ENCODE measurements at regions not wholly inside any gene's neighbourhood (a gene's known extent, or its start where the extent isn't known, plus 50 kb on each side); places are given as distances from the start of the nearest gene placed in this dataset.

- TF ChIP-seq GATA1 (IDR thresholded peaks at IDR 0.05; ENCODE audit: low read depth, low read length) (no peak), POLR2A (IDR thresholded peaks at IDR 0.05; ENCODE audit: low read length) (no peak)
- no peak for DNase-seq
Measured at GRCh38 chr4:163611182-163611581, 116.7 kb downstream of the TMA16 start.

- DNase-seq, result no peak
- no peak for TF ChIP-seq GATA1 (IDR thresholded peaks at IDR 0.05; ENCODE audit: low read depth, low read length)
- TF ChIP-seq POLR2A (IDR thresholded peaks at IDR 0.05; ENCODE audit: low read length), result no peak
Measured at GRCh38 chr4:163611784-163612445, 117.4 kb downstream of the TMA16 start.

- TF ChIP-seq POLR2A (IDR thresholded peaks at IDR 0.05; ENCODE audit: low read length) (no peak), GATA1 (IDR thresholded peaks at IDR 0.05; ENCODE audit: low read depth, low read length) (no peak)
- DNase-seq, result no peak
Measured at GRCh38 chr4:163612762-163613161, 118.3 kb downstream of the TMA16 start.

- DNase-seq, result no peak
- TF ChIP-seq POLR2A (IDR thresholded peaks at IDR 0.05; ENCODE audit: low read length), result no peak
Measured at GRCh38 chr4:163613383-163613782, 118.9 kb downstream of the TMA16 start.

GRCh38 chr4:163614866-163615265, 120.4 kb downstream of the TMA16 start:
- no peak for DNase-seq
- TF ChIP-seq GATA1 (IDR thresholded peaks at IDR 0.05; ENCODE audit: low read depth, low read length) (no peak), POLR2A (IDR thresholded peaks at IDR 0.05; ENCODE audit: low read length) (no peak)

GRCh38 chr4:163618845-163619244, 124.4 kb downstream of the TMA16 start:
- TF ChIP-seq POLR2A (IDR thresholded peaks at IDR 0.05; ENCODE audit: low read length) (no peak), GATA1 (IDR thresholded peaks at IDR 0.05; ENCODE audit: low read depth, low read length) (no peak)
- DNase-seq, result no peak

- TF ChIP-seq GATA1 (IDR thresholded peaks at IDR 0.05; ENCODE audit: low read depth, low read length), result no peak
- no peak for TF ChIP-seq POLR2A (IDR thresholded peaks at IDR 0.05; ENCODE audit: low read length)
- DNase-seq, result no peak
Measured at GRCh38 chr4:163620738-163621137, 126.2 kb downstream of the TMA16 start.

- TF ChIP-seq POLR2A (IDR thresholded peaks at IDR 0.05; ENCODE audit: low read length), result no peak
- TF ChIP-seq GATA1 (IDR thresholded peaks at IDR 0.05; ENCODE audit: low read depth, low read length), result no peak
- no peak for DNase-seq
Measured at GRCh38 chr4:163621821-163622220, 127.3 kb downstream of the TMA16 start.

- TF ChIP-seq POLR2A (IDR thresholded peaks at IDR 0.05; ENCODE audit: low read length), result no peak
- no peak for TF ChIP-seq GATA1 (IDR thresholded peaks at IDR 0.05; ENCODE audit: low read depth, low read length)
- DNase-seq, result no peak
Measured at GRCh38 chr4:163622379-163623035, 128.0 kb downstream of the TMA16 start.

GRCh38 chr4:163623787-163624186, 129.3 kb downstream of the TMA16 start:
- DNase-seq, result no peak
- TF ChIP-seq POLR2A (IDR thresholded peaks at IDR 0.05; ENCODE audit: low read length), result no peak
- no peak for TF ChIP-seq GATA1 (IDR thresholded peaks at IDR 0.05; ENCODE audit: low read depth, low read length)

GRCh38 chr4:163624727-163625126, 130.2 kb downstream of the TMA16 start:
- TF ChIP-seq GATA1 (IDR thresholded peaks at IDR 0.05; ENCODE audit: low read depth, low read length), result no peak
- no peak for TF ChIP-seq POLR2A (IDR thresholded peaks at IDR 0.05; ENCODE audit: low read length)
- no peak for DNase-seq

- DNase-seq, result no peak
- TF ChIP-seq POLR2A (IDR thresholded peaks at IDR 0.05; ENCODE audit: low read length) (no peak), GATA1 (IDR thresholded peaks at IDR 0.05; ENCODE audit: low read depth, low read length) (no peak)
Measured at GRCh38 chr4:163631288-163631687, 136.8 kb downstream of the TMA16 start.

- no peak for DNase-seq
- no peak for TF ChIP-seq POLR2A (IDR thresholded peaks at IDR 0.05; ENCODE audit: low read length)
- no peak for TF ChIP-seq GATA1 (IDR thresholded peaks at IDR 0.05; ENCODE audit: low read depth, low read length)
Measured at GRCh38 chr4:163638909-163639308, 144.4 kb downstream of the TMA16 start.

- DNase-seq, result no peak
- TF ChIP-seq GATA1 (IDR thresholded peaks at IDR 0.05; ENCODE audit: low read depth, low read length), result no peak
- no peak for TF ChIP-seq POLR2A (IDR thresholded peaks at IDR 0.05; ENCODE audit: low read length)
Measured at GRCh38 chr4:163649557-163650091, 155.1 kb downstream of the TMA16 start.

- no peak for TF ChIP-seq GATA1 (IDR thresholded peaks at IDR 0.05; ENCODE audit: low read depth, low read length)
- no peak for TF ChIP-seq POLR2A (IDR thresholded peaks at IDR 0.05; ENCODE audit: low read length)
- no peak for DNase-seq
Measured at GRCh38 chr4:163651761-163652160, 157.3 kb downstream of the TMA16 start.

Data from erythroblast (primary cell).